ENCODE measurements at regions not wholly inside any gene's neighbourhood (a gene's known extent, or its start where the extent isn't known, plus 50 kb on each side); places are given as distances from the start of the nearest gene placed in this dataset.

DNA sequence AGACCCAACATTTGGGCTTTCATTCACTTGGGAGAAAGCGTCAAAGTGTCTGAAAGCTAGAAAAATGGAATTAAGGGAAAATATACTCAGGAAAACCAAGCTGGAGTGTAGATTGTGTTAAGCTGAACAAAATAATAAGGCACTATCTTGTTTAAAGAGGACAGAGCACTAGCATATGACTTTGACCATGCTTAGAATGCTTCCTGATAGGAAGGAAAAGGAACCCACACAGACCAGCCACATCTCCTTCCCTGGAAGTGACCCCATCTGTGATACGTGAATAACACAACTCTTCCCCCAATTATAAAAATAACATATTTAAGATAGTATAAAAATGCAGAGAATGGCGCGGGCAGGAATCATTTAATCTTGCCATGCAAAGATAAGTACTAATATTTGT, 94.7 kb upstream of the BCL2L14 start:
- Histone ChIP-seq H3K4me3 (ENCODE audit: low read depth, low read length, poor library complexity, severe bottlenecking) (no peak overlapping the region), H3K27ac (ENCODE audit: low read depth, low read length, poor library complexity, severe bottlenecking) (no peak overlapping the region), H3K36me3 (ENCODE audit: insufficient read depth, low read length) (no peaks in the 10 kb centered on the region), H3K79me2 (ENCODE audit: insufficient read depth, low read depth, low read length) (no peaks in the 10 kb centered on the region), H3K9me2 (ENCODE audit: insufficient read depth, low read length) (no peaks in the 10 kb centered on the region), H4K20me1 (ENCODE audit: insufficient read depth, low read length) (no peaks in the 10 kb centered on the region), H3K9me3 (ENCODE audit: low read length) (no peaks in the 10 kb centered on the region), H2AFZ (ENCODE audit: low read length) (no peak overlapping the region), H3K4me2 (ENCODE audit: low read length) (no peak overlapping the region), H3K4me1 (ENCODE audit: insufficient read depth, low read length, poor library complexity, severe bottlenecking) (no peaks in the 10 kb centered on the region)
- CTCF ChIA-PET (ENCODE audit: unreplicated experiment) = no interaction called here
- POLR2A ChIA-PET = no interaction called here
- BruUV-seq (replicated peaks) = no TSS peak
- TF ChIP-seq, protein P1, sequence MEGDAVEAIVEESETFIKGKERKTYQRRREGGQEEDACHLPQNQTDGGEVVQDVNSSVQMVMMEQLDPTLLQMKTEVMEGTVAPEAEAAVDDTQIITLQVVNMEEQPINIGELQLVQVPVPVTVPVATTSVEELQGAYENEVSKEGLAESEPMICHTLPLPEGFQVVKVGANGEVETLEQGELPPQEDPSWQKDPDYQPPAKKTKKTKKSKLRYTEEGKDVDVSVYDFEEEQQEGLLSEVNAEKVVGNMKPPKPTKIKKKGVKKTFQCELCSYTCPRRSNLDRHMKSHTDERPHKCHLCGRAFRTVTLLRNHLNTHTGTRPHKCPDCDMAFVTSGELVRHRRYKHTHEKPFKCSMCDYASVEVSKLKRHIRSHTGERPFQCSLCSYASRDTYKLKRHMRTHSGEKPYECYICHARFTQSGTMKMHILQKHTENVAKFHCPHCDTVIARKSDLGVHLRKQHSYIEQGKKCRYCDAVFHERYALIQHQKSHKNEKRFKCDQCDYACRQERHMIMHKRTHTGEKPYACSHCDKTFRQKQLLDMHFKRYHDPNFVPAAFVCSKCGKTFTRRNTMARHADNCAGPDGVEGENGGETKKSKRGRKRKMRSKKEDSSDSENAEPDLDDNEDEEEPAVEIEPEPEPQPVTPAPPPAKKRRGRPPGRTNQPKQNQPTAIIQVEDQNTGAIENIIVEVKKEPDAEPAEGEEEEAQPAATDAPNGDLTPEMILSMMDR (conservative IDR thresholded peaks at IDR 0.05; ENCODE audit: low read length) = no peak
- TF ChIP-seq EZH2phosphoT487 (IDR thresholded peaks at IDR 0.05; ENCODE audit: borderline replicate concordance, low read depth, low read length) = no peak
- DNase-seq (ENCODE audit: low spot score) = no peak
- intact Hi-C loops (cut with micrococcal nuclease; ENCODE audit: unreplicated experiment) = no loop called here

DNA sequence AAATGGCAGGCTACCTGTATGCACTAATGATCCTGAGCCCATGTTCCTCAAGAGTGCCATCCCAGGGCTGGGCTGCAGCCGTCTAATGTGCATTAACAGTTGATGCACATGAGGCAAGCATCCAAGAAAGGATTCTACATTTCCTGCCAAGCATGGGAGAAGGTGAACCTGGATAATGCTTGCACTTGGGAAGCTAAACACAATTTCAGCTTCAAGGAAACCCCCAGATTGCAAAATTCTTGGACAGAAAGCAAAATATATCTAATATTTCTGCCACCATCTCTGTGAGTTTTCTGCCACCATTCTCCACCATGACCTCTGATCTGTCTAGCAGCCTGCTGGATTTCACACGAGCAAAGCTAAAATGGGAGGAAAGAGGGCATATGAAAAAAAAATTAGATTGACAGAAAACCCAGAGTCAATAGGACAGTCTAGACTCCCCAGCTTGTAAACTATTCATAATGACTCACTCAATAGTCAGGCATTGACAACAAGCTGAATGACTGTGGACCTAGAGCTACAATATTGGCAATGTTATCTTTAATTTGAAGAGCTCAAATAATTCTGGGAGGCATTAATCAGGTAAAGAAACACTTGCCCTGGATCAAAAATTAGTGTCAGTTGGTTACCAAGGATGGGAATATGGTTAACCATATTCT, 91.9 kb upstream of the BCL2L14 start:
- Histone ChIP-seq H3K9me3 (ENCODE audit: low read length) (no peaks in the 10 kb centered on the region), H2AFZ (ENCODE audit: low read length) (no peak overlapping the region), H3K4me2 (ENCODE audit: low read length) (no peak overlapping the region), H4K20me1 (ENCODE audit: insufficient read depth, low read length) (no peaks in the 10 kb centered on the region), H3K4me1 (ENCODE audit: insufficient read depth, low read length, poor library complexity, severe bottlenecking) (no peaks in the 10 kb centered on the region), H3K4me3 (ENCODE audit: low read depth, low read length, poor library complexity, severe bottlenecking) (no peak overlapping the region), H3K36me3 (ENCODE audit: insufficient read depth, low read length) (no peaks in the 10 kb centered on the region), H3K79me2 (ENCODE audit: insufficient read depth, low read depth, low read length) (no peaks in the 10 kb centered on the region), H3K27ac (ENCODE audit: low read depth, low read length, poor library complexity, severe bottlenecking) (no peak overlapping the region), H3K9me2 (ENCODE audit: insufficient read depth, low read length) (no peaks in the 10 kb centered on the region)
- no peak for TF ChIP-seq EZH2phosphoT487 (IDR thresholded peaks at IDR 0.05; ENCODE audit: borderline replicate concordance, low read depth, low read length)
- TF ChIP-seq, protein P1 (conservative IDR thresholded peaks at IDR 0.05; ENCODE audit: low read length) = no peak
- CTCF ChIA-PET (ENCODE audit: unreplicated experiment) = interaction anchor here (0.6 kb wide), 1 partner anchor 415 kb away, joined by 7 read pairs; no protein-coding TSS in a partner anchor
- POLR2A ChIA-PET = interaction anchor here (0.6 kb wide), 1 partner anchor 8 kb away, joined by 3 read pairs; no protein-coding TSS in a partner anchor
- BruUV-seq (replicated peaks) = no TSS peak
- intact Hi-C loops (cut with micrococcal nuclease; ENCODE audit: unreplicated experiment) = no loop called here
- no peak for DNase-seq (ENCODE audit: low spot score)

DNA sequence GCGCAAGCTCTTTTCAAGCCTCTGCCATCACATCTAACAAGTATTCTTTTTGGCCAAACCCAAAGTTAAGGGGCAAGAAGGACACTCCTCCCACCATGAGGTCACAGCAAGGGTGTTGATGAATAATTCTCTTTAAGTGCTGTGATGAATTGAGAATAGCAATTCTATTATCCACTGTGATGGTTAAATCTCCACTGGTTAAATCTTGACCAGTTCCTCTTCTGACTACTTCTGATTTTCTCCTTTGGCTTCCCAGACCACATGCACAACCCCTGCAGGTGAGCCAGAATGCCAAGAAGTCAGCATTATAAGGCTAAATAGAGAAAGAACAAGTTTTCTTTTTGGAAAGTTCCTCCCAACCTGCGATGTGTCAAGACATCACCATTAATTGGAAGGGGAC, 90.6 kb upstream of the BCL2L14 start:
- DNase-seq (ENCODE audit: low spot score) = no peak
- Histone ChIP-seq H2AFZ (ENCODE audit: low read length) (no peak overlapping the region), H3K4me3 (ENCODE audit: low read depth, low read length, poor library complexity, severe bottlenecking) (no peak overlapping the region), H3K9me2 (ENCODE audit: insufficient read depth, low read length) (no peaks in the 10 kb centered on the region), H3K4me2 (ENCODE audit: low read length) (no peak overlapping the region), H3K27ac (ENCODE audit: low read depth, low read length, poor library complexity, severe bottlenecking) (no peak overlapping the region), H3K36me3 (ENCODE audit: insufficient read depth, low read length) (no peaks in the 10 kb centered on the region), H3K4me1 (ENCODE audit: insufficient read depth, low read length, poor library complexity, severe bottlenecking) (no peaks in the 10 kb centered on the region), H4K20me1 (ENCODE audit: insufficient read depth, low read length) (no peaks in the 10 kb centered on the region), H3K9me3 (ENCODE audit: low read length) (no peaks in the 10 kb centered on the region), H3K79me2 (ENCODE audit: insufficient read depth, low read depth, low read length) (no peaks in the 10 kb centered on the region)
- no TSS peak for BruUV-seq (replicated peaks)
- intact Hi-C loops (cut with micrococcal nuclease; ENCODE audit: unreplicated experiment) = no loop called here
- ChIA-PET CTCF (ENCODE audit: unreplicated experiment) (no interaction called here), POLR2A (no interaction called here)
- no peak for TF ChIP-seq EZH2phosphoT487 (IDR thresholded peaks at IDR 0.05; ENCODE audit: borderline replicate concordance, low read depth, low read length)
- TF ChIP-seq, protein P1 (conservative IDR thresholded peaks at IDR 0.05; ENCODE audit: low read length) = no peak
